Endothelial cell of umbilical vein (primary cell): ENCODE measurements at regions not wholly inside any gene's neighbourhood (a gene's known extent, or its start where the extent isn't known, plus 50 kb on each side); places are given as distances from the start of the nearest gene placed in this dataset.

Experiments used
- BruUV-seq: library from RNA; stranded (reverse); fragments of 400-500 nt; replicated peaks from 2 replicates; lab custom pipeline; 2021; lab: Mats Ljungman, UMichigan
- CTCF ChIA-PET: fragments of 300-600, 350-600 bp; sonication (Branson Sonifier 250); formaldehyde crosslinking; loops from one replicate; lab custom pipeline; 2021; ENCODE audit warnings: antibody characterized with exemption, inconsistent platforms; lab: Charles Lee
- POLR2A ChIA-PET: fragments of 300-600, 350-600 bp; sonication (Branson Sonifier 250); formaldehyde crosslinking; loops from one replicate; lab custom pipeline; 2021; ENCODE audit warnings: antibody characterized with exemption, inconsistent platforms; lab: Charles Lee
- DNase-seq: peaks from one replicate; pipeline ENCODE4 v3.0.0-alpha.2; 2011; ENCODE audit warnings: low read depth, low spot score
- FAIRE-seq: peaks from 2 replicates; lab custom pipeline; 2011; peaks lifted over from hg19 to GRCh38; lab: Jason Lieb, UNC
- H2AFZ ChIP-seq: 2 replicates; pipeline ENCODE4 v1.6.0; 2012; ENCODE audit warnings: low read depth, low read length, control low read depth, inconsistent platforms
- H3K27ac ChIP-seq: 2 replicates; pipeline ENCODE4 v1.5.1; 2011; ENCODE audit warnings: low read depth, mild to moderate bottlenecking, control low read depth, low read length, moderate library complexity; ENCODE audit not compliant: insufficient read depth
- H3K27me3 ChIP-seq, 2 experiments: 2 replicates each; pipeline versions ENCODE4 v1.6.0 to v1.6.1; 2011; ENCODE audit warnings: low read length in 2 of 2, mixed read lengths in 1 of 2; ENCODE audit not compliant: control insufficient read depth in 2 of 2, insufficient read depth in 2 of 2
- H3K36me3 ChIP-seq, 2 experiments: 2 replicates in 1 of 2; 3 replicates in 1 of 2; pipeline ENCODE4 v1.5.1; 2011; ENCODE audit warnings: low read length in 2 of 2, mild to moderate bottlenecking in 1 of 2, moderate library complexity in 1 of 2; ENCODE audit not compliant: control insufficient read depth in 2 of 2, insufficient read depth in 2 of 2; ENCODE audit errors: extremely low read depth in 1 of 2
- H3K4me1 ChIP-seq: 3 replicates; pipeline ENCODE4 v1.5.1; 2011; ENCODE audit warnings: mild to moderate bottlenecking, low read length; ENCODE audit not compliant: control insufficient read depth, insufficient read depth; ENCODE audit errors: extremely low read depth
- H3K4me2 ChIP-seq: 2 replicates; pipeline ENCODE4 v1.6.1; 2011; ENCODE audit warnings: low read length, control low read depth, mixed read lengths; ENCODE audit not compliant: insufficient read depth
- H3K4me3 ChIP-seq, 3 experiments: fragments of 200-600 bp in 1 of 3; sonication (generic), shearing (Covaris generic) in 1 of 3; replicated peaks in 1 of 3; 2 replicates each; pipeline ENCODE4 v1.5.1; 2011 to 2016; ENCODE audit warnings: control low read depth in 3 of 3, low read length in 3 of 3, mild to moderate bottlenecking in 2 of 3, inconsistent platforms in 1 of 3, low read depth in 1 of 3, moderate library complexity in 1 of 3; ENCODE audit not compliant: insufficient read depth in 1 of 3
- H3K79me2 ChIP-seq: 2 replicates; pipeline ENCODE4 v1.6.0; 2012; ENCODE audit warnings: low read length, inconsistent platforms; ENCODE audit not compliant: control insufficient read depth, insufficient read depth
- H3K9ac ChIP-seq: replicated peaks from 2 replicates; pipeline ENCODE3; 2011; ENCODE audit warnings: low read length, control low read depth; ENCODE audit not compliant: insufficient read depth; ENCODE audit errors: extremely low read depth
- H3K9me1 ChIP-seq: replicated peaks from 3 replicates; pipeline ENCODE4 v1.6.0; 2011; ENCODE audit warnings: mild to moderate bottlenecking, low read length; ENCODE audit not compliant: control insufficient read depth, insufficient read depth; ENCODE audit errors: extremely low read depth
- H3K9me3 ChIP-seq: replicated peaks from 2 replicates; pipeline ENCODE4 v1.5.1; 2012; ENCODE audit warnings: low read length, inconsistent platforms; ENCODE audit not compliant: control insufficient read depth, insufficient read depth
- H4K20me1 ChIP-seq: replicated peaks from 2 replicates; pipeline ENCODE3; 2011; ENCODE audit warnings: mild to moderate bottlenecking, low read length; ENCODE audit not compliant: control insufficient read depth, insufficient read depth; ENCODE audit errors: extremely low read depth
- EZH2 ChIP-seq: IDR thresholded peaks from 2 replicates; pipeline ENCODE4 v1.6.1; 2012; ENCODE audit warnings: borderline replicate concordance, low read depth, mild to moderate bottlenecking, moderate library complexity, low read length, inconsistent platforms; ENCODE audit not compliant: severe bottlenecking
- FOS ChIP-seq: IDR thresholded peaks from 2 replicates; pipeline ENCODE4 v1.6.1; 2011; ENCODE audit warnings: mild to moderate bottlenecking, low read length, moderate library complexity, borderline replicate concordance; ENCODE audit not compliant: insufficient read depth
- GATA2 ChIP-seq: IDR thresholded peaks from 2 replicates; pipeline ENCODE4 v1.7.0; 2011; ENCODE audit warnings: low read depth, mild to moderate bottlenecking, moderate library complexity, mixed read lengths, low read length; ENCODE audit not compliant: insufficient read length, insufficient read depth
- JUN ChIP-seq: IDR thresholded peaks from 2 replicates; pipeline ENCODE4 v1.6.1; 2011; ENCODE audit warnings: borderline replicate concordance, low read depth; ENCODE audit not compliant: insufficient read length, insufficient read depth
- MAX ChIP-seq: IDR thresholded peaks from 2 replicates; pipeline ENCODE4 v1.6.1; 2011; ENCODE audit not compliant: insufficient read depth, insufficient read length
- MYC ChIP-seq: IDR thresholded peaks from one replicate; pipeline ENCODE4 v1.6.1; 2011; ENCODE audit warnings: mild to moderate bottlenecking, low read depth, low read length
- POLR2A ChIP-seq: IDR thresholded peaks from 2 replicates; pipeline ENCODE4 v1.6.1; 2012; ENCODE audit warnings: low read depth, mild to moderate bottlenecking, control low read depth, low read length
- POLR2AphosphoS5 ChIP-seq: IDR thresholded peaks from 2 replicates; pipeline ENCODE4 v1.6.1; 2012; ENCODE audit warnings: low read depth, mild to moderate bottlenecking, control low read depth, low read length, moderate library complexity; ENCODE audit not compliant: insufficient read depth
- dilution Hi-C: fragments of 300-500 bp; cut with MboI; formaldehyde crosslinking; loops from one replicate; pipeline ENCODE4 v1.15.0; 2019; ENCODE audit warnings: low sequenced_read_pairs; ENCODE audit not compliant: extremely low pct_ligation_motif_present
- intact Hi-C: fragments of 100-400 bp; cut with micrococcal nuclease; formaldehyde crosslinking; loops from one replicate; pipeline ENCODE4 v1.10.0; 2022
- TF ChIP-seq, protein P1 (sequence below), 2 donors: IDR thresholded peaks; 1 replicate in 1 of 2; 2 replicates in 1 of 2; pipeline ENCODE4 v1.5.1; 2011; ENCODE audit warnings: low read length in 2 of 2, mild to moderate bottlenecking in 2 of 2, moderate library complexity in 2 of 2, control low read depth in 1 of 2, inconsistent platforms in 1 of 2, low read depth in 1 of 2; ENCODE audit not compliant: insufficient read depth in 1 of 2; ENCODE audit errors: extremely low read depth in 1 of 2

DNA sequence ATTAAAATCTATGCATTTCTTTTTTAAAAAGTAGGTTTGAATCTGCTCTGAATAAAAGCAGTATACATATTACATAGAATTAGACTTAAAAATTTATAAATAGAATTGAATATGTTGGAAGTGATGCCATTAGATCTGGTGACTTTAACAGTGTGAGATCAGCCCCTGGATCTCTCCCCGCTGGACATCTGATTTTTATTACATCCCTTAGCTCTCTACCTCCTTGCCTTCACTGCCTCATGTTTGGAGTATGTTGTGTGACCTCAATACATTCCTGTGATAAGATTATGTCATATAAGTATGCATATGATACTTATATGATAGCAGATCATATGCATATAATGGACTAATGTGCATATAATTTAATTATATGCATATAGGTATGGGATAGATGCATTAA, 643.4 kb upstream of the NR2F2 start:
- no peaks in the 10 kb centered on the region for H3K27me3 ChIP-seq
- H4K20me1 ChIP-seq: no peaks in the 10 kb centered on the region
- TF ChIP-seq JUN: no peak
- TF ChIP-seq, protein P1, sequence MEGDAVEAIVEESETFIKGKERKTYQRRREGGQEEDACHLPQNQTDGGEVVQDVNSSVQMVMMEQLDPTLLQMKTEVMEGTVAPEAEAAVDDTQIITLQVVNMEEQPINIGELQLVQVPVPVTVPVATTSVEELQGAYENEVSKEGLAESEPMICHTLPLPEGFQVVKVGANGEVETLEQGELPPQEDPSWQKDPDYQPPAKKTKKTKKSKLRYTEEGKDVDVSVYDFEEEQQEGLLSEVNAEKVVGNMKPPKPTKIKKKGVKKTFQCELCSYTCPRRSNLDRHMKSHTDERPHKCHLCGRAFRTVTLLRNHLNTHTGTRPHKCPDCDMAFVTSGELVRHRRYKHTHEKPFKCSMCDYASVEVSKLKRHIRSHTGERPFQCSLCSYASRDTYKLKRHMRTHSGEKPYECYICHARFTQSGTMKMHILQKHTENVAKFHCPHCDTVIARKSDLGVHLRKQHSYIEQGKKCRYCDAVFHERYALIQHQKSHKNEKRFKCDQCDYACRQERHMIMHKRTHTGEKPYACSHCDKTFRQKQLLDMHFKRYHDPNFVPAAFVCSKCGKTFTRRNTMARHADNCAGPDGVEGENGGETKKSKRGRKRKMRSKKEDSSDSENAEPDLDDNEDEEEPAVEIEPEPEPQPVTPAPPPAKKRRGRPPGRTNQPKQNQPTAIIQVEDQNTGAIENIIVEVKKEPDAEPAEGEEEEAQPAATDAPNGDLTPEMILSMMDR (IDR thresholded peaks at IDR 0.05; ENCODE audit: extremely low read depth in 1 of 2, insufficient read depth in 1 of 2, low read depth in 1 of 2, low read length in 2 of 2): no peak
- CTCF ChIA-PET: no interaction called here
- no peaks in the 10 kb centered on the region for H3K36me3 ChIP-seq
- POLR2A ChIA-PET: no interaction called here
- no peak overlapping the region for H3K27ac ChIP-seq
- DNase-seq: no peak
- no peak overlapping the region for H3K4me3 ChIP-seq
- intact Hi-C loops (loop anchor here (10.0 kb wide), 2 partner anchors 662 to 1102 kb away; no protein-coding TSS in a partner anchor), dilution Hi-C loops (no loop called here)
- FAIRE-seq: no peak
- no peaks in the 10 kb centered on the region for H3K79me2 ChIP-seq
- H3K4me1 ChIP-seq: peaks cover 22% of the 10 kb centered on the region
- no TSS peak for BruUV-seq
- no peaks in the 10 kb centered on the region for H3K9me1 ChIP-seq
- no peaks in the 10 kb centered on the region for H3K9me3 ChIP-seq
- H3K9ac ChIP-seq: no peak overlapping the region
- no peak overlapping the region for H3K4me2 ChIP-seq
- no peak overlapping the region for H2AFZ ChIP-seq

- POLR2A ChIA-PET: no interaction called here
- no peaks in the 10 kb centered on the region for H3K27me3 ChIP-seq
- dilution Hi-C loops: no loop called here
- H3K36me3 ChIP-seq: no peaks in the 10 kb centered on the region
- no peak overlapping the region for H3K27ac ChIP-seq
- H3K4me3 ChIP-seq: no peak overlapping the region
- no peaks in the 10 kb centered on the region for H3K79me2 ChIP-seq
- no peaks in the 10 kb centered on the region for H4K20me1 ChIP-seq
- intact Hi-C loops: loop anchor here (10.0 kb wide), 2 partner anchors 663 to 1103 kb away; no protein-coding TSS in a partner anchor
- CTCF ChIA-PET: no interaction called here
- H3K9ac ChIP-seq: no peak overlapping the region
- no peak for FAIRE-seq
- no peak overlapping the region for H3K4me2 ChIP-seq
- H2AFZ ChIP-seq: no peak overlapping the region
- no TSS peak for BruUV-seq
- no peak for DNase-seq
- H3K9me3 ChIP-seq: no peaks in the 10 kb centered on the region
- H3K4me1 ChIP-seq: peaks cover 22% of the 10 kb centered on the region
- no peaks in the 10 kb centered on the region for H3K9me1 ChIP-seq
- no peak for TF ChIP-seq POLR2AphosphoS5
- TF ChIP-seq GATA2: no peak
- no peak for TF ChIP-seq MAX
- no peak for TF ChIP-seq EZH2
- no peak for TF ChIP-seq FOS
- TF ChIP-seq POLR2A: no peak
- TF ChIP-seq, protein P1 (IDR thresholded peaks at IDR 0.05; ENCODE audit: extremely low read depth in 1 of 2, insufficient read depth in 1 of 2, low read depth in 1 of 2, low read length in 2 of 2): no peak
- no peak for TF ChIP-seq JUN
- TF ChIP-seq MYC: no peak
These were observed 642.8 kb upstream of the NR2F2 start for GRCh38 chr15:95687686-95688085.
